Body of pancreas (tissue), 4 donors: ENCODE measurements at regions not wholly inside any gene's neighbourhood (a gene's known extent, or its start where the extent isn't known, plus 50 kb on each side); places are given as distances from the start of the nearest gene placed in this dataset.

ENCODE experiments used
- ATAC-seq: fragments of 150-250 bp; one replicate; pipeline ENCODE4 v1.9.1; 2016
- DNase-seq, 4 donors: peaks; one replicate each; pipeline ENCODE4 v3.0.0-alpha.2; 2019
- H3K27ac ChIP-seq, 4 donors: fragments of 200-600 bp; sonication (generic); 1 replicate in 3 of 4; 2 replicates in 1 of 4; pipeline versions ENCODE4 v1.5.1 to v1.6.1; 2016 to 2019; ENCODE audit warnings: mild to moderate bottlenecking in 1 of 4, mixed read lengths in 1 of 4, moderate library complexity in 1 of 4
- H3K27me3 ChIP-seq, 2 donors: fragments of 200-600 bp; sonication (generic); one replicate each; pipeline ENCODE4 v1.6.0; 2016; ENCODE audit warnings: mild to moderate bottlenecking in 1 of 2
- H3K36me3 ChIP-seq, 2 donors: fragments of 200-600 bp; sonication (generic); replicated peaks in 1 of 2; 2 replicates each; pipeline ENCODE4 v1.5.1; 2016; ENCODE audit warnings: low read depth in 2 of 2; ENCODE audit not compliant: insufficient read depth in 1 of 2
- H3K4me1 ChIP-seq: fragments of 200-600 bp; sonication (generic); one replicate; pipeline ENCODE4 v1.6.0; 2016
- H3K4me3 ChIP-seq, 2 donors: fragments of 200-600 bp; sonication (generic); 1 replicate in 1 of 2; 2 replicates in 1 of 2; pipeline ENCODE4 v1.5.1; 2016 to 2019
- H3K9me3 ChIP-seq, 3 donors: fragments of 200-600 bp; sonication (generic); 1 replicate in 2 of 3; 2 replicates in 1 of 3; pipeline ENCODE4 v1.5.1; 2016
- CTCF ChIP-seq, 7 experiments: fragments of 450-650 bp in 4 of 7; fragments of 200-600 bp in 3 of 7; sonication (generic) in 3 of 7; IDR thresholded peaks; one replicate each; pipeline ENCODE4 v1.5.1; 2016 to 2019; ENCODE audit warnings: antibody characterized with exemption in 7 of 7
- POLR2A ChIP-seq, 3 donors: fragments of 450-650 bp; IDR thresholded peaks; one replicate each; pipeline ENCODE4 v1.6.1; 2016; ENCODE audit warnings: antibody characterized with exemption in 3 of 3, mild to moderate bottlenecking in 2 of 3
- WGBS, 2 donors: methylation state at CpG; one replicate each; pipeline ENCODE4 v1.1.5; 2017; 5-methylcytosine and 5-hydroxymethylcytosine counted together
- intact Hi-C: fragments of 100-400 bp; cut with DNase I; formaldehyde crosslinking; loops from one replicate; pipeline ENCODE4 v1.15.1; 2023

- Histone ChIP-seq H3K9me3 (no peaks in the 10 kb centered on the region), H3K4me1 (no peaks in the 10 kb centered on the region), H3K4me3 (no peak overlapping the region), H3K27ac (no peak overlapping the region), H3K36me3 (no peaks in the 10 kb centered on the region), H3K27me3 (no peaks in the 10 kb centered on the region)
- DNase-seq (no peak), ATAC-seq (no peak)
- intact Hi-C loops, result no loop called here
- TF ChIP-seq CTCF (IDR thresholded peaks at IDR 0.05), result no peak
- no peak for TF ChIP-seq POLR2A (IDR thresholded peaks at IDR 0.05)
- WGBS, 2 donors, result 57 to 83% methylated on average over 1 of the region's 1 CpG
Measured at GRCh38 chr5:124478264-124478663, 268.2 kb downstream of the ZNF608 start.

GRCh38 chr5:124477577-124477976 is 268.9 kb downstream of the ZNF608 start:
- Histone ChIP-seq H3K4me1 (no peaks in the 10 kb centered on the region), H3K4me3 (no peak overlapping the region), H3K36me3 (no peaks in the 10 kb centered on the region), H3K27ac (no peak overlapping the region), H3K9me3 (no peaks in the 10 kb centered on the region), H3K27me3 (no peaks in the 10 kb centered on the region)
- DNase-seq (peak in 1 of 4 donors; percentile 9), ATAC-seq (no peak)
- TF ChIP-seq CTCF (IDR thresholded peaks at IDR 0.05), result no peak
- no peak for TF ChIP-seq POLR2A (IDR thresholded peaks at IDR 0.05)
- intact Hi-C loops, result no loop called here
- 27 to 42% methylated on average over 2 of the region's 2 CpGs for WGBS, 2 donors

GRCh38 chr5:124477062-124477461 is 269.4 kb downstream of the ZNF608 start:
- DNase-seq (no peak), ATAC-seq (no peak)
- intact Hi-C loops, result no loop called here
- Histone ChIP-seq H3K36me3 (no peaks in the 10 kb centered on the region), H3K4me3 (no peak overlapping the region), H3K4me1 (no peaks in the 10 kb centered on the region), H3K27ac (no peak overlapping the region), H3K9me3 (no peaks in the 10 kb centered on the region), H3K27me3 (no peaks in the 10 kb centered on the region)
- 88 to 100% methylated on average over 1 of the region's 1 CpG for WGBS, 2 donors
- TF ChIP-seq POLR2A (IDR thresholded peaks at IDR 0.05) (no peak), CTCF (IDR thresholded peaks at IDR 0.05) (no peak)

- ATAC-seq, result no peak
- no peaks in the 10 kb centered on the region for H3K4me1 ChIP-seq
- no peaks in the 10 kb centered on the region for H3K9me3 ChIP-seq
- no peaks in the 10 kb centered on the region for H3K27me3 ChIP-seq
- no peak overlapping the region for H3K4me3 ChIP-seq
- DNase-seq, result no peak
- H3K27ac ChIP-seq, result no peak overlapping the region
- 69 to 73% methylated on average over 3 of the region's 3 CpGs for WGBS, 2 donors
- no peak for TF ChIP-seq CTCF (IDR thresholded peaks at IDR 0.05)
- TF ChIP-seq POLR2A (IDR thresholded peaks at IDR 0.05), result no peak
- intact Hi-C loops, result no loop called here
- H3K36me3 ChIP-seq, result no peaks in the 10 kb centered on the region
Measured at GRCh38 chr5:124474528-124475215, 271.8 kb downstream of the ZNF608 start.
